ENCODE measurements at regions not wholly inside any gene's neighbourhood (a gene's known extent, or its start where the extent isn't known, plus 50 kb on each side); places are given as distances from the start of the nearest gene placed in this dataset.

GRCh38 chr5:136890431-136891148, 525.2 kb upstream of the TRPC7 start:
- Histone ChIP-seq H3K9me2 (no peaks in the 10 kb centered on the region), H3K4me3 (ENCODE audit: low read depth in 2 of 2, low read length in 1 of 2) (no peak overlapping the region), H3F3A (replicated peaks; ENCODE audit: insufficient read depth) (no peaks in the 10 kb centered on the region), H3K79me2 (ENCODE audit: insufficient read depth) (no peaks in the 10 kb centered on the region), H2AFZ (ENCODE audit: low read depth) (no peak overlapping the region), H3K36me3 (replicated peaks in 1 of 2; ENCODE audit: control insufficient read depth in 1 of 2, insufficient read depth in 2 of 2, low read length in 1 of 2) (no peaks in the 10 kb centered on the region), H3K27me3 (ENCODE audit: insufficient read depth) (0 out of 2 replicates have a peak, but pooled peaks cover 4% of the 10 kb centered on the region), H3K9me3 (no peaks in the 10 kb centered on the region), H3K4me2 (no peak overlapping the region), H4K20me1 (ENCODE audit: insufficient read depth) (no peaks in the 10 kb centered on the region), H3K4me1 (ENCODE audit: control insufficient read depth in 1 of 2, insufficient read depth in 2 of 2, low read depth in 1 of 2, low read length in 1 of 2) (no peaks in the 10 kb centered on the region), H3K9ac (no peak overlapping the region), H3K27ac (ENCODE audit: low read depth in 2 of 2, low read length in 1 of 2) (no peak overlapping the region)
- ChIA-PET POLR2A (no interaction called here), CTCF (no interaction called here)
- no peak for DNase-seq
- TF ChIP-seq NRF1 (IDR thresholded peaks at IDR 0.05; ENCODE audit: low read depth, low read length), result no peak
- TF ChIP-seq USF1 (IDR thresholded peaks at IDR 0.05; ENCODE audit: borderline replicate concordance, low read depth), result no peak
- no peak for TF ChIP-seq YY1 (IDR thresholded peaks at IDR 0.05; ENCODE audit: low read depth)
- no peak for TF ChIP-seq RCOR1 (IDR thresholded peaks at IDR 0.05; ENCODE audit: low read length)
- no peak for TF ChIP-seq ELF1 (IDR thresholded peaks at IDR 0.05)
- no peak for TF ChIP-seq EP300 (IDR thresholded peaks at IDR 0.05; ENCODE audit: borderline replicate concordance in 1 of 2, low read depth in 1 of 2, low read length in 1 of 2)
- no peak for TF ChIP-seq TAF1 (IDR thresholded peaks at IDR 0.05; ENCODE audit: borderline replicate concordance, low read depth, low read length)
- no peak for TF ChIP-seq MEF2A (IDR thresholded peaks at IDR 0.05; ENCODE audit: borderline replicate concordance, low read depth)
- no peak for TF ChIP-seq USF2 (IDR thresholded peaks at IDR 0.05; ENCODE audit: borderline replicate concordance, low read depth, low read length)
- 21% methylated on average over 2 of the region's 2 CpGs for WGBS (ENCODE audit: low lambda C conversion rate)

- CTCF ChIA-PET, result no interaction called here
- no peaks in the 10 kb centered on the region for H3K9me3 ChIP-seq
- no peak overlapping the region for H3K9ac ChIP-seq
- H3K27ac ChIP-seq (ENCODE audit: low read depth in 2 of 2, low read length in 1 of 2), result no peak overlapping the region
- no peak overlapping the region for H3K4me3 ChIP-seq (ENCODE audit: low read depth in 2 of 2, low read length in 1 of 2)
- H3K36me3 ChIP-seq (replicated peaks in 1 of 2; ENCODE audit: control insufficient read depth in 1 of 2, insufficient read depth in 2 of 2, low read length in 1 of 2), result no peaks in the 10 kb centered on the region
- POLR2A ChIA-PET, result no interaction called here
- 26% methylated on average over 3 of the region's 3 CpGs for WGBS (ENCODE audit: low lambda C conversion rate)
- no peak overlapping the region for H3K4me2 ChIP-seq
- H4K20me1 ChIP-seq (ENCODE audit: insufficient read depth), result no peaks in the 10 kb centered on the region
- H3K9me2 ChIP-seq, result no peaks in the 10 kb centered on the region
- DNase-seq, result no peak
- no peaks in the 10 kb centered on the region for H3K4me1 ChIP-seq (ENCODE audit: control insufficient read depth in 1 of 2, insufficient read depth in 2 of 2, low read depth in 1 of 2, low read length in 1 of 2)
- H3K79me2 ChIP-seq (ENCODE audit: insufficient read depth), result no peaks in the 10 kb centered on the region
- no peak overlapping the region for H2AFZ ChIP-seq (ENCODE audit: low read depth)
- no peaks in the 10 kb centered on the region for H3F3A ChIP-seq (replicated peaks; ENCODE audit: insufficient read depth)
- TF ChIP-seq FOXJ3 (CRISPR knock-in tag; IDR thresholded peaks at IDR 0.05) (no peak), NRF1 (IDR thresholded peaks at IDR 0.05; ENCODE audit: low read depth, low read length) (no peak), GATA2 (CRISPR knock-in tag; IDR thresholded peaks at IDR 0.05) (no peak), IRF3 (IDR thresholded peaks at IDR 0.05; ENCODE audit: low read depth, low read length) (no peak), RFX5 (IDR thresholded peaks at IDR 0.05; ENCODE audit: low read length) (no peak), PBX3 (IDR thresholded peaks at IDR 0.05) (no peak), ELF1 (IDR thresholded peaks at IDR 0.05) (no peak), CTCF (IDR thresholded peaks at IDR 0.05) (no peak), EZH2phosphoT487 (IDR thresholded peaks at IDR 0.05; ENCODE audit: borderline replicate concordance, low read depth) (no peak), RCOR1 (IDR thresholded peaks at IDR 0.05; ENCODE audit: low read length) (no peak), TAF1 (IDR thresholded peaks at IDR 0.05; ENCODE audit: borderline replicate concordance, low read depth, low read length) (no peak), EP300 (IDR thresholded peaks at IDR 0.05; ENCODE audit: borderline replicate concordance in 1 of 2, low read depth in 1 of 2, low read length in 1 of 2) (no peak), CHD2 (IDR thresholded peaks at IDR 0.05; ENCODE audit: low read length, partially characterized antibody) (no peak), NFIC (IDR thresholded peaks at IDR 0.05; ENCODE audit: borderline replicate concordance) (no peak), MAX (IDR thresholded peaks at IDR 0.05; ENCODE audit: low read depth) (no peak), RAD21 (IDR thresholded peaks at IDR 0.05; ENCODE audit: low read length) (no peak)
- H3K27me3 ChIP-seq (ENCODE audit: insufficient read depth), result peaks cover 4% of the 10 kb centered on the region; the same call in 1 of the 2 replicates
Observed at GRCh38 chr5:136886608-136887007, 521.3 kb upstream of the TRPC7 start.

Data from SK-N-SH (cell line).